Dermis microvascular lymphatic vessel endothelial cell (primary cell): ENCODE measurements at regions not wholly inside any gene's neighbourhood (a gene's known extent, or its start where the extent isn't known, plus 50 kb on each side); places are given as distances from the start of the nearest gene placed in this dataset.
A peak's percentile ranks its signal among the peaks of the same experiment; 100 is the strongest.

Experiments
- DNase-seq, 2 donors: peaks; one replicate each; pipeline versions ENCODE4 v3.0.0 to v3.0.0-alpha.2; 2010; ENCODE audit warnings: low read depth in 2 of 2

GRCh38 chr5:163622799-163623198, 117.4 kb downstream of the MAT2B start:
- DNase-seq: no peak

GRCh38 chr5:163623524-163623923, 118.1 kb downstream of the MAT2B start:
- no peak for DNase-seq

DNA sequence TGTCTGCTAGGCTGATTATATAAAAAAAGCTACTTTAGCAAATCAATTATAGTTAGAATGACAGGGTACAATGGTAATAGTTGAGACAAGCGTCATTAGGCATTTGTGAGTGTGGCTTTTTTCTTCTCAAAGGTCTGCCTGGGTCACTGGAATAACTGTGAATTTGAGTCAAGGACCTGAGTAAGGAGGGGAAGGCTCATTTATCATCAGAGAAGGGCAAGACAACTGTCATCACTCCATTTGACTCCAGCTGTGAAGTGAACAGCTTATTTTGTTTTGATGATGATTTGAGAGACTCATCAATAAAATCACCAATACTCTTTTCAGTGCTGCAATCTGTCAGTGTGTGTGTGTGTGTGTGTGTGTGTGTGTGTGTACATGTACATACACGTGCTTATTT, 118.6 kb downstream of the MAT2B start:
- DNase-seq: no peak

DNA sequence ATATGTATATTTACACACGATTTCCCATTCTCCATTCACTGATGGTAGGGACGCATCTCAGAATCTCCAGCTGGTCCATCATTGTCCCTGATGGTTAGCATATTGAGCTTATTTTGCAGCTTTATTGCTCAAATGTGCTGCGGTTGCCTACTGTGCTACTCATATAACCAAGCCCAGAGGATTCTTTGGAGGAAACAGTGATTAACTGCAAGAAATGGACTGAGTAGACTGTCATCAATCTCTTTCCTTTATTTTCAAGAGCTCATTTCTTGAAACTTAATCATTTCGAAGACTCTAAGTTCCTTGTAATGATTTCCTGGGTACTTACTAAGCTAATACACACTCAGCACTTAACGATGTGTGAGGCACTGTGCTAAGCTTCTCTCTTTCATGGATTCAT, 119.0 kb downstream of the MAT2B start:
- DNase-seq: no peak

DNA sequence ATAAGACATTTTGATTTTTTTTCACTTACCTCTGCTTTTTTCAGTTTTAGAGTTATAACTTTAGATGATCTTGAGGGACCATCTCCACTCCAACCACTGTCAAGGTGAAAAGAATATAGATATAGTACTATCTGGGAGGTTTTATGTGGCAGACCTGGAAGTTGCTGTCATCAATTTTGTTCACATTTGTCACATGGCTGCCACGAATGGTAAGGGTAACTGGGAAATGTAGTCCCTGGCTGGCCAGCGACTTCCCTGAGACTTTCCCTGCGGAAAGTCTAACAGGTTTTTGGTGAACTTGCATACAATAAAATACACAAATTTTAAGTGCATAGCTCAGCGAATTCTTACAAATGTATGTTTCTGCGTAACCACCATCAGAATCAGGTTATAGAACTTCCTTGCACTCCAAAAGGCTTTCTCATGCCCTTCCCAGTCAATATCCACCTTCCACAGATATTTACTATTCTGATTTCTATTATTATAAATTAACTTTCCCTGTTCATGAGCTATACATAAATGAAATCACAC, 121.5 kb downstream of the MAT2B start:
- DNase-seq: no peak

GRCh38 chr5:163631856-163632255, 126.4 kb downstream of the MAT2B start:
- no peak for DNase-seq

DNA sequence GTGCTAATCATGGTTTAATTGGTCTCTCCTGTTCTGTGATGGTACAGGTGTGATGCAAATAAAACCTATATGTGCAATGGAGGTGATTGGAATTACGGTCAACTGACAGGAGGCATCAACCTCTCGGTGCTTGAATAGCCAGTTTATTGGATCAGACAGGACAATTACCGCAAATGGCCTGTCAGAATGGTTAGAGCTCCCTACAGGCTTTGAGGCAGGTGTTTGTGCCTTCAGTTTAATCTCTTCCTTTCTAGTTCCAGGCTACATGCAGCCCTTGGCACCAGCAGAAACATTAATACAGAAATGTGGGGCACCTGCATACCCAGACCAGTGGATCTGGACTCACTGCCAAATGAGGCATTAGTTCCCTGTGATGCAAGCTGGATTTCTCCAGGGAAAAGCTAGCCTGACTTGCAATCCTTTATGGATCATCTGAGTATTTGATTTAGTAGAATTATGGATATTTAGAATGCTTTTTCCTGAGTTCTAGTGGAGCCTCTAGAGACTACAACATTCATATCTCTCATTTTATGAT, 128.6 kb downstream of the MAT2B start:
- DNase-seq: no peak

- no peak for DNase-seq
Measured at GRCh38 chr5:163635631-163636030, 130.2 kb downstream of the MAT2B start.

DNA sequence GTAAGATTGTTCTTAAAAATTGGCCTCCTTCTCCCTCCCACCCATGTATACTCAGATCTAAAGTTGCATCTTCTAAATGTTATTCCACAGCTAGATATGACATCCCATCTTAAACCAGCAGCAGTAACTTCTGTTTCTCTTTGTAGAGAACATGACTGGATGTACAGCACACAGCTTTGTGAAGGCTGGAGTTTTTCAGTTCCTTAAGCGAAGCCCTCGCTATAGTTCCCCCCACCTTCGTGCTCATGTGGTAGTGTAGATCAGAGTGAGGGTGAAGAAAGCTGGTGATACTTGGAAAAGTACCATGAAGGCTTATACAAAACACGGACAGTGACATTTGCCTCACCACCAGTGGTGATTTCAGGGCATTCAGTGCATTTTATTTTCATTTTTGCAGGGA, 137.5 kb downstream of the MAT2B start:
- DNase-seq: no peak

GRCh38 chr5:163645421-163646416, 140.3 kb downstream of the MAT2B start:
- DNase-seq: no peak

- DNase-seq: peak; percentile 5 to 21
Measured at GRCh38 chr5:163649514-163649913, 144.1 kb downstream of the MAT2B start.

DNA sequence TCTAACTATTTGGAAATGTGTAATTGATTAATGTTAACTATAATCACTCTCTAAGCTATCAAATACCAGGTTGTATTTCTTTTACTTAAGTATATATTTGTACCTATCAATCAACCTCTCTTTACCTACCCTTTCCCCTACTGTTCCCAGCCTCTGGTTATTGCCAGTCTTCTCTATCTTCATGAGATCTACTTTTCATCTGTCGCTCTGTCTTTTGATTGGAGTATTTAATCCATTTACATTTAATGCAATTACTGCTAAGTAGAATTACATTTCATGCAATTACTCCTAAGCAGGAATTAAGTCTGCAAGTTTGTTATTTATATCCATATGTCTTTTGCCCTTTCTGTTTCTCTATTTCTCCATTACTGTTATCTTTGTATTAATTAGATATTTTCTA, 148.1 kb downstream of the MAT2B start:
- DNase-seq: no peak

DNA sequence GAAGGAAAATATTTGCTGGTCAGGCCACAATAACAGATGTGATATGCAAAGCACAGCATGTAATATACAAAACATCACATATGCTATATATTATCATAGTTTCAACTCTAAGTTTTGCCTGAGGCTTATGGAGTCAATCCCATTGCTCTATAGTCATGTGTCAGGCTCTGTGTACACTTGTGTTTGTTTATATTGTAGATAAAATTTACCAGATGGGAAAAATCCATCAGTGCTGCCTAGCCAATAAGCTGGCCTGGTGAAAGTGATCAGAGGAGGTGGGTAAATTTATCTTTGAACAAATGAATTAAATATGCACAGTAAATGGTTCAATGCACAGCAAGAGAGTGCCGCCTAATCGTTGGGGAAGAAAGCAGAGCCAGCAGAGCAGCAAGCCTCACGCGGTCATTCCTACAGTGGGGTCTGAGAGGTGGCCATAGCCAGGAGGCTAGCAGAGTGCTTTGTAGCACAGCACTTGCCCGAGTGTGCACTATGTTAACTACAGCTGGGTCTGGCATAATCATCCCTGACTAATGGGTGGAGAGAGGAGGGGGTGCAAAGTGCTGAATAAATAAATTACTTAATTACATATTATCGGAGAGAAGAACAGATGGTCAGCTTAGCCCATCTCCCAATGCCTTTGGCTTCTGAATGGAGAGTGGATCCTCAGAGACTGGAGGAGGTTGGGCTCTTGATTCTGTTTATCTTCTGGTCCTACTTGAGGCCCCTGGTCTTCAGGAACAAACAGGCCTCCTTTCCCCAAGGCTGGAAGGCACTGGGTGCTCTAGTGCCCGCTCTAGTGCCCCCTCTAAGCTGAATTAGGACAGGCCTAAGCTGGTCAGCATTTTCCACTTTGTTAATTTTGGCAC, 153.5 kb downstream of the MAT2B start:
- DNase-seq: no peak

- no peak for DNase-seq
Measured at GRCh38 chr5:163659568-163659902, 154.1 kb downstream of the MAT2B start.

DNA sequence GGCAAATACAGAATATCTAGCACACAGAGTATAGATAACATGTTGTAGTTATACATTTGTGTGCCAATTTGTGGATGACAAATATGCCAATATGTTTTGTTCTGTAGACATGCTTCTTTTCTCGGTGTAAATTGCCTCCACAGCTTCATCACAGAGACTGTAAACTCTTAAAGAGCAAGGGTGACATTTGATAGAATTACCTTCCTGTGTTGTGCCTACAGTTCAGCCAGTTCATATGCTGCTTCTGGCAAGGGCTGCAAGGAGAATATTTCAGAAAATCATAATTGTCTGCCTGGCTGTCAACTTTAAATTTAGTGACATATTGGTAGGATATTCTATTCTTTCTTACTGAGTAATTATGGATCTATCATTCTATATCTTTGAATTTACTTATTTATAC, 155.1 kb downstream of the MAT2B start:
- DNase-seq: no peak

DNA sequence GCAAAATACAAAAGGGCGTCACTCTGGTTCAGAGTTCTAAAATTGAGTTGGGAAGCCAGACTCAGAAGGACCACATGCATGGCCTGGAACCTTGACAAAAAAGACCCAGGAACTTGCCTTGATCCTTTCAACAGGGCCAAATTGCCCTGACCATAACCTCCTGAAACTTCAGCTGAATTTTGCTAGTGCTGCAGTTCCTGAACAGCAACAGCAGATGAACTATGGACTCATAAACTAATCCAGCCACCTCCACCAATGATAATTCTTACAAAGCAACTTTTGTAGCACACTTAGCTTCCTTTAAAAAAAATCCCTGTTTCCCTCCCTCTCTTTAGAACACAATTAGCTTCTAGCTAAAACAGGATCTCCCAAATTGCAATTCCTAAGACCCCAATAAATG, 155.9 kb downstream of the MAT2B start:
- DNase-seq: no peak

DNA sequence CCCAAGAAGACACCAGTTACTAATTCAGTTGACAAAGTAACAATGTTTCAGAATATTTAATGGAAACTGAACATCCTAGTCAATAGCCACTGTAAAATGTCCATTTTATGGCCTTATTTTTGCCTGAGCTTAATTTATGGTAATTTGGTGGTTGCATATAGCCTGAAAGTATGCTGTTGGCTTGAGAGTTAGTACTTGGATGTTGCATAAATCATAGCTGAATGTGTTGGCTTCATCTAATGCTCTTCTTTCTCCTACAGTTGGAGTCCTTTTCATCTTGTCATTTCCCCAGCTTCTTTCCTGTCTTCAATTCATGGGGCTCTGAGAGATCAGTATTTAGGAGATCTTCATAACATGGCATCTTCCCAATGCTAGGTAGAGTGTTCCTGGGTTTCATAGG, 164.6 kb downstream of the MAT2B start:
- no peak for DNase-seq

DNA sequence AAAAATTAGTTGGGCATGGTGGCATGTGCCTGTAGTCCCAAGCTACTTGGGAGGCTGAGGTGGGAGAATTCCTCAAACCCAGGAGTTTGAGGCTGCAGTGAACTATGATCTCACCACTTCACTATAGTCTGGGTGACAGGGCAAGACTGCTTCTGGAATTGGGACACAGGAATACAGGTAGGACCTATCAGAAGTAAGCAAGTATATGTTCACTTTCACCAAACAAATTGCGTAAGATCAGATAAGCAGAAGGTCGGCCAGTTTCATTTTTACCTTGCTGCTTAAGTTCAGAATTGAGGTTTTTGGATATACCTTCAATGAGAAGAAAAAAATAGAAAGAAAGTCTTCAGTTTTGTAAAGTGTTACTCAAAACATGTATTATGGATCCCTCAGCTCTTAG, 171.7 kb downstream of the MAT2B start:
- no peak for DNase-seq

DNA sequence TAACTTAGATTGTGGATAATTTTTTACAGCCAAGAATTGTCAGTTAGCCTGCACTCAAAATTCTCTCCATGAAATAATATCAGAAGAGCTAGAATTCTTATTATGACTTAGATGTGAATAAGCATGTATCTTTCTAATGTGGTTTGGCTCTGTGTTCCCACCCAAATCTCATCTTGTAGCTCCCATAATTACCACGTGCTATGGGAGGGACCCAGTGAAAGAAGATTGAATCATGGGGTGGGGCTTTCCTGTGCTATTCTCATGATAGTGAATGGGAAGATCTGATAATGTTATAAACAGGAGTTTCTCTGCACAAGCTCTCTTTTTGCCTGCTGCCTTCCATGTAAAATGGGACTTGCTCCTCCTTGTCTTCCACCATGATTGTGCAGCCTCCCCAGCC, 176.8 kb downstream of the MAT2B start:
- DNase-seq: no peak

- DNase-seq: no peak
Measured at GRCh38 chr5:163687414-163687813, 182.0 kb downstream of the MAT2B start.

GRCh38 chr5:163692091-163692490, 186.7 kb downstream of the MAT2B start:
- DNase-seq: no peak
